ENCODE measurements at regions not wholly inside any gene's neighbourhood (a gene's known extent, or its start where the extent isn't known, plus 50 kb on each side); places are given as distances from the start of the nearest gene placed in this dataset.

DNA sequence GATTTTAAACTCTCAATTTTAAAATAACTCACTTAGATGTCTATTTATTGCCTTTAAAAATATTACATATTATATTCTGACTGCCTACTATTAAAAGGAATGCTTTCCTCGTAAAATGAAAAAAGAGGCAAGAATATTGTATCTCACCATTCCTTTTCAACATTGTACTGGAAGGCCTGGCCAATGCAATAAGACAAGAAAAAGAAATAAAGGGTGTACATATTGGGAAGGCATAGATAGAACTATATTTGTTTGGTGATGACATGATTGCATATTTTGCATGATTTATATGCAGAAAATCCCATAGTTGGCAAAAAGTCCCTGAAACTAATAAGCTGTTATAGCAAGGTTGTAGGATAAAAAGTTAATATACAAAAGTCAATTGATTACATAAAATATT lies 474.6 kb upstream of the ATP2B1 start:
- TF ChIP-seq, protein P1, sequence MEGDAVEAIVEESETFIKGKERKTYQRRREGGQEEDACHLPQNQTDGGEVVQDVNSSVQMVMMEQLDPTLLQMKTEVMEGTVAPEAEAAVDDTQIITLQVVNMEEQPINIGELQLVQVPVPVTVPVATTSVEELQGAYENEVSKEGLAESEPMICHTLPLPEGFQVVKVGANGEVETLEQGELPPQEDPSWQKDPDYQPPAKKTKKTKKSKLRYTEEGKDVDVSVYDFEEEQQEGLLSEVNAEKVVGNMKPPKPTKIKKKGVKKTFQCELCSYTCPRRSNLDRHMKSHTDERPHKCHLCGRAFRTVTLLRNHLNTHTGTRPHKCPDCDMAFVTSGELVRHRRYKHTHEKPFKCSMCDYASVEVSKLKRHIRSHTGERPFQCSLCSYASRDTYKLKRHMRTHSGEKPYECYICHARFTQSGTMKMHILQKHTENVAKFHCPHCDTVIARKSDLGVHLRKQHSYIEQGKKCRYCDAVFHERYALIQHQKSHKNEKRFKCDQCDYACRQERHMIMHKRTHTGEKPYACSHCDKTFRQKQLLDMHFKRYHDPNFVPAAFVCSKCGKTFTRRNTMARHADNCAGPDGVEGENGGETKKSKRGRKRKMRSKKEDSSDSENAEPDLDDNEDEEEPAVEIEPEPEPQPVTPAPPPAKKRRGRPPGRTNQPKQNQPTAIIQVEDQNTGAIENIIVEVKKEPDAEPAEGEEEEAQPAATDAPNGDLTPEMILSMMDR (IDR thresholded peaks at IDR 0.05), result no peak
- no peak for TF ChIP-seq POLR2A (IDR thresholded peaks at IDR 0.05)
- no peak for TF ChIP-seq EP300 (IDR thresholded peaks at IDR 0.05; ENCODE audit: low read depth)
- no peak for TF ChIP-seq POLR2AphosphoS5 (IDR thresholded peaks at IDR 0.05)

All from transverse colon (tissue), 4 donors.